ENCODE measurements at regions not wholly inside any gene's neighbourhood (a gene's known extent, or its start where the extent isn't known, plus 50 kb on each side); places are given as distances from the start of the nearest gene placed in this dataset.
"Not testable (repeated sequence)": the region's sequence is repeated elsewhere in the genome, so short reads cannot be mapped to it uniquely, and the experiment has no call there.

GRCh38 chr1:119254067-119254720 lies 113.7 kb upstream of the WARS2 start:
- DNase-seq: no peak

- DNase-seq: not testable (repeated sequence)
These were observed 112.5 kb upstream of the HAO2 start for GRCh38 chr1:119256089-119256488.

- no peak for DNase-seq
These were observed 108.1 kb upstream of the HAO2 start for GRCh38 chr1:119260506-119260905.

- no peak for DNase-seq
These were observed 102.2 kb upstream of the HAO2 start for GRCh38 chr1:119266386-119266785.

GRCh38 chr1:119266858-119267257 lies 101.7 kb upstream of the HAO2 start:
- DNase-seq: no peak

- not testable (repeated sequence) for DNase-seq
These were observed 101.3 kb upstream of the HAO2 start for GRCh38 chr1:119267288-119267687.

GRCh38 chr1:119268879-119269278 lies 99.7 kb upstream of the HAO2 start:
- DNase-seq: no peak

GRCh38 chr1:119275145-119276134 lies 93.1 kb upstream of the HAO2 start:
- DNase-seq: peak; percentile 8

- no peak for DNase-seq
These were observed 92.0 kb upstream of the HAO2 start for GRCh38 chr1:119276558-119276957.

- no peak for DNase-seq
These were observed 88.9 kb upstream of the HAO2 start for GRCh38 chr1:119279456-119280381.

GRCh38 chr1:119285482-119285881 lies 83.1 kb upstream of the HAO2 start:
- DNase-seq: no peak

GRCh38 chr1:119286587-119287181 lies 81.9 kb upstream of the HAO2 start:
- DNase-seq: no peak

GRCh38 chr1:119288751-119289150 lies 79.8 kb upstream of the HAO2 start:
- no peak for DNase-seq

GRCh38 chr1:119290297-119290696 lies 78.3 kb upstream of the HAO2 start:
- no peak for DNase-seq

- DNase-seq: no peak
These were observed 76.9 kb upstream of the HAO2 start for GRCh38 chr1:119291611-119292206.

GRCh38 chr1:119293797-119294196 lies 74.8 kb upstream of the HAO2 start:
- no peak for DNase-seq

- DNase-seq: no peak
These were observed 74.4 kb upstream of the HAO2 start for GRCh38 chr1:119294199-119294598.

- no peak for DNase-seq
These were observed 73.9 kb upstream of the HAO2 start for GRCh38 chr1:119294722-119295121.

GRCh38 chr1:119298687-119299303 lies 69.8 kb upstream of the HAO2 start:
- DNase-seq: no peak

- DNase-seq: no peak
These were observed 66.6 kb upstream of the HAO2 start for GRCh38 chr1:119302011-119302410.

- DNase-seq: no peak
These were observed 60.4 kb upstream of the HAO2 start for GRCh38 chr1:119308130-119308700.
